ENCODE measurements at regions not wholly inside any gene's neighbourhood (a gene's known extent, or its start where the extent isn't known, plus 50 kb on each side); places are given as distances from the start of the nearest gene placed in this dataset.

DNA sequence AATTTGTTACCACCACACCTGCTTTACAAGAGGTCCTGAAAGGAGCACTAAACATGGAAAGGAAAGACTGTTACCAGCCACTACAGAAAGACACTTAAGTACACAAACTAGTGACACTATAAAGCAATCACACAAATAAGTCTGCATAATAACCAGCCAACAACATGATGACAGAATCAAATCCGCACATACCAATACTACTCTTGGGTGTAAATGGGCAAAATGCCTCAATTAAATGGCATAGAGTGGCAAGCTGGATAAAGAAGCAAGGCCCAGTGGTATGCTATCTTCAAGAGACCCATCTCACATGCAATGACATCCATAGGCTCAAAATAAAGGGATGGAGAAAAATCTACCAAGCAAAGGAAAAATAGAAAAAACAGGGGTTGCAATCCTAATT, 106.8 kb upstream of the PRR23C start:
- TF ChIP-seq GATA3 (IDR thresholded peaks at IDR 0.05; ENCODE audit: low read depth, low read length) (no peak), GATA2 (IDR thresholded peaks at IDR 0.05; ENCODE audit: low read depth, low read length) (no peak)

DNA sequence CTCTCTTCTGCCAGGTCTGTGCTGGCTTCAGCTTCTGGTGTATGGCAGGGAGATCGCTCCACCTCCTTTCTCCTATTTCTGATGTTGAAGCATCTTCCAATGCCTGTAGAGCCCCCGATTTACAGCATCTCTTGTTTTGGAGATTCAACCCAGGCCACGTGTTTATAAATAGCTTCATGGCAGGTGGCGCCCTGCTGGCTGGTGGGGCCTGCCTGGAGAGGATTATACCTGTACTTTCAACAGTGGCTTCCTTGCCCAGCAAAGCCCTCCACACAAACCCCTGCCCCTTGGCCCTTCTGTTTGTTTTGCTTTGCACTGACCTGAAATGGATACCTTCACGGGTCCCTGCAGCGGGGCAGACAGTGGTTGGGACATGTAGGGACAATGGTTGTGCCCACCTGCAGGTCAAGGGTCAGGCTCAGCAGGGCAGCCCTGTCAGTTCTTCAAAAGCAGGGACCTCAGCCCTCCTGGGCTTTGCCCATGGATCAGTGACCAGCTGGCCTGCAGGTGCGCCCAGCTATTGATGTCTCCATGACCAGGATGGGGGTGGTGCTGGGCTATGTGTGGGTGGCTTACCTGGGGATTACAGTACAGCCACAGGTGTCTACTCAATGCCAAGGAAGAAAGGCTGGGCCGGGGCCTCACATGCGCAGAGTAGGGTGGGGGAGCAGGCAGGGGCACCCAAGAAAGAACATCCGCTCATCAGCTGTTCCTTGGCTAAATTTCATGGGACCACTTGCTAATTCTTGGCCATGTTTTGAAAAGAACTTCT, 112.7 kb upstream of the PRR23C start:
- no peak for TF ChIP-seq GATA2 (IDR thresholded peaks at IDR 0.05; ENCODE audit: low read depth, low read length)
- TF ChIP-seq GATA3 (IDR thresholded peaks at IDR 0.05; ENCODE audit: low read depth, low read length): no peak

DNA sequence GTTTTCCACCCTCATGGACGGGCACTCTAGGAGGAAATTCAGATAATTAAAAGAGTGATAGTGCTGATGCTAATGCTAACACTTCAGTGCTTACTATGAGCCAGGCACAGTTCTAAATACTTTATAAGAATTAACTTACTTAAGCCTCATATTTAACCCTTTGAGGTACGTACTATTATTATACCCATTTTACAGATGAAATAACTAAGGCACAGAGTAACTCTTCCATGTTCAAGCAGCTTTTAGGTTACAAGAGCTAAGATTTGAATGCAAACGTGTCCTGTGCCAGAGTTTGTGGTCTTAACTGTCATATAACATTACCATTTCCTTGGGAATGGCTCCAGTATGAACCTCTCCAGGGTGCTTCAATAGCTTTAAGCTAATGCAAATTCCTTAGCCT, 114.7 kb upstream of the PRR23C start:
- TF ChIP-seq GATA3 (IDR thresholded peaks at IDR 0.05; ENCODE audit: low read depth, low read length) (no peak), GATA2 (IDR thresholded peaks at IDR 0.05; ENCODE audit: low read depth, low read length) (no peak)

- no peak for TF ChIP-seq GATA2 (IDR thresholded peaks at IDR 0.05; ENCODE audit: low read depth, low read length)
- no peak for TF ChIP-seq GATA3 (IDR thresholded peaks at IDR 0.05; ENCODE audit: low read depth, low read length)
These were observed 128.8 kb upstream of the PRR23C start for GRCh38 chr3:139173372-139174108.

GRCh38 chr3:139180489-139180888, 135.8 kb upstream of the PRR23C start:
- TF ChIP-seq GATA3 (IDR thresholded peaks at IDR 0.05; ENCODE audit: low read depth, low read length): no peak
- no peak for TF ChIP-seq GATA2 (IDR thresholded peaks at IDR 0.05; ENCODE audit: low read depth, low read length)

- TF ChIP-seq GATA2 (IDR thresholded peaks at IDR 0.05; ENCODE audit: low read depth, low read length): no peak
These were observed 137.5 kb upstream of the PRR23C start for GRCh38 chr3:139182143-139182542.

DNA sequence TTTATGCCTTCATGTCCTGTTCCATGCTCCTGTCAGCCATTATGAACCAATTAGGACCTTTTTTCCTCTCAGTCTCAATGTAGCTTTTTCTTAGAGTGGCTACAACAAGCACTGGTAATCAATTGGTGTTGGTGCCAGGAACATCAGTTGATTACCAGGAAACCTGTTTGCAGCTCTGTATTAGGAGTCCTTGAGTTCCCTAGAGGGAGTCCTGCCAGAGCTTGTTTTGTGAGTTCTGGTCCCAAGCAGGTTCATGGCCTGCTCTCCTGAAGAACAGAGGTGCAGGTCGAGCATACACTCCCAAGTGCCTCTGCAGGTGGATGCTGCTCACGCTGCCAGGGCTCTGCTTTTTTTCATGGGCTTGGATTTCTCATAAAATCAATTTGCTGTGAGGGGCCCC, 137.9 kb upstream of the PRR23C start:
- TF ChIP-seq GATA3 (IDR thresholded peaks at IDR 0.05; ENCODE audit: low read depth, low read length) (no peak), GATA2 (IDR thresholded peaks at IDR 0.05; ENCODE audit: low read depth, low read length) (no peak)

DNA sequence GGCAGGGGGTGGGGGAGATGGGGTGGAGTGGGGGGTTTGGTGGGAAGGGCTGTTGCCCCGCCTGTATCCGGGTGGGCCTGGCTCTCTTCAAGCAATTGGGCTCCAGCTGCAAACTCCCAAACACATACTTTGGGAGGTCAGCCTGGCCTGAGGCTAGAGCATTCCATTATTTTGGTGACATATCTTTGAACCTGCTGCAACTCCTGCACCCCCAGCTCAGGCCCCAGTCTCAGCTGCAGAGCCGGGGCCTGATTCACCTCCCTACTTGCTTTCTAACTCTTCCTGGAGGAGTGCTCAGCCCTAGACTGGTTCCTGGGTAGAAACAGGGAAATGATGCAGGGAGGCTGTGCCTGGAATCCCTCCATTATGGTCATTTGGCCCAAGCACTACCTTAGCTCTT, 140.8 kb upstream of the PRR23C start:
- TF ChIP-seq GATA3 (IDR thresholded peaks at IDR 0.05; ENCODE audit: low read depth, low read length) (no peak), GATA2 (IDR thresholded peaks at IDR 0.05; ENCODE audit: low read depth, low read length) (no peak)

GRCh38 chr3:139187154-139187553, 142.5 kb upstream of the PRR23C start:
- no peak for TF ChIP-seq GATA3 (IDR thresholded peaks at IDR 0.05; ENCODE audit: low read depth, low read length)
- TF ChIP-seq GATA2 (IDR thresholded peaks at IDR 0.05; ENCODE audit: low read depth, low read length): no peak

DNA sequence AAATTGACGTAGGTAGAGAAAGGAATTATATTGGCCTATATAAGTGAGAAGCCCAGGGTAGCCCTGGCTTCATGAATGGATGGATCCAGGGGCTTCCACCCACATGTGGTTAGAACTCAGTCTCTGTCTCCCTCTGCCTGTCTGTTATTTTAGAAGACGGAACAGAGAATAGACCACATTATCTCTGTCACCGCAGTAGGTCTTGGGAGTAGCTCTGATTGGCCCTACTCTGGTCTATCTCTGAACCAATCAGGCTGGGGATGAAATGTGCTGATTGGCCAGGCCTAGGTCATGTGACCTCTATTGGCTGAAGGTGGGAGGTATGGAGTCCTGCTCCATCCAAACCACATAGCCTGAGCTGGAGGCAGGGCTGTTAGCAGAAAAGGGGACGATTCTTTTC, 143.0 kb upstream of the PRR23C start:
- TF ChIP-seq GATA3 (IDR thresholded peaks at IDR 0.05; ENCODE audit: low read depth, low read length) (no peak), GATA2 (IDR thresholded peaks at IDR 0.05; ENCODE audit: low read depth, low read length) (no peak)

GRCh38 chr3:139189943-139190342, 145.3 kb upstream of the PRR23C start:
- TF ChIP-seq GATA2 (IDR thresholded peaks at IDR 0.05; ENCODE audit: low read depth, low read length) (no peak), GATA3 (IDR thresholded peaks at IDR 0.05; ENCODE audit: low read depth, low read length) (no peak)

GRCh38 chr3:139197251-139197650, 146.6 kb upstream of the MRPS22 start:
- TF ChIP-seq GATA3 (IDR thresholded peaks at IDR 0.05; ENCODE audit: low read depth, low read length) (no peak), GATA2 (IDR thresholded peaks at IDR 0.05; ENCODE audit: low read depth, low read length) (no peak)

DNA sequence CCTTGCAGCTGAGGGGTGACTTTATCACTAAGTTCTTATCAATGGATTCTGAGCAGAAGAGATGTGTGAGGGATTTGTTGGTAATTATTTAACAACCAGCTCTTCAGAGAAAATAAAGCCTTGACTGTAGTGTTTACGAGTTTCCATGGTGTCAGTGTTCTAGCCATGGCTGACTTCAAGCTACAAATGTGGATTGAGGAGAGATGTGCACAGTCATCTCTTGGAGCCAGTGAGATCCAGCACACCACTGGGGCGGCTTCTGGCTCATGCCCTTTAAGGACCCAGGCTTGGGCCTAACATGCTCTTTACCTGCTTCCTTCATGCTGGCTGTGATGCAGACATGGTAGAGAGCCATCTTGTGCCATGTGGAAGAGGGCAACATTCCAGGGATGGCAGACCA, 145.6 kb upstream of the MRPS22 start:
- TF ChIP-seq GATA3 (IDR thresholded peaks at IDR 0.05; ENCODE audit: low read depth, low read length) (no peak), GATA2 (IDR thresholded peaks at IDR 0.05; ENCODE audit: low read depth, low read length) (no peak)

DNA sequence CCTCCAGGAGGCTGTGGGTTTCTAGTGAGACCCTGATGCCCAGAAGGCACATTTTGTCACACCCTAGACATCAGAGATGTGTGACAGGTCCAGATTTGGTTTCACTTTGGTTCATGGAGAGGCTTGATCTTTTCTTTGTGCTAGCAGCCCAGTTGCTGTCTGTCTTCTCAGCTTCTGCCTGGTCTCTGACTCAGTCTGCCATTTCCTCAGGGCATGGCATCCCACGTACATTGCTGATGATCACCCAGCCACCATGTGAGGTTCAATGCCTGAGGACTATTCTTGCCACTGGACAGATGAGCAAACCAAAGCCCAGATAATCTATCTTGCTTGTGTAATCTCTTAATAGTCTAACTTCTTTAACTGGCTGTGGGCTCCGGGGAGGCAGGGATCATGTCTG, 144.9 kb upstream of the MRPS22 start:
- TF ChIP-seq GATA3 (IDR thresholded peaks at IDR 0.05; ENCODE audit: low read depth, low read length) (no peak), GATA2 (IDR thresholded peaks at IDR 0.05; ENCODE audit: low read depth, low read length) (no peak)

DNA sequence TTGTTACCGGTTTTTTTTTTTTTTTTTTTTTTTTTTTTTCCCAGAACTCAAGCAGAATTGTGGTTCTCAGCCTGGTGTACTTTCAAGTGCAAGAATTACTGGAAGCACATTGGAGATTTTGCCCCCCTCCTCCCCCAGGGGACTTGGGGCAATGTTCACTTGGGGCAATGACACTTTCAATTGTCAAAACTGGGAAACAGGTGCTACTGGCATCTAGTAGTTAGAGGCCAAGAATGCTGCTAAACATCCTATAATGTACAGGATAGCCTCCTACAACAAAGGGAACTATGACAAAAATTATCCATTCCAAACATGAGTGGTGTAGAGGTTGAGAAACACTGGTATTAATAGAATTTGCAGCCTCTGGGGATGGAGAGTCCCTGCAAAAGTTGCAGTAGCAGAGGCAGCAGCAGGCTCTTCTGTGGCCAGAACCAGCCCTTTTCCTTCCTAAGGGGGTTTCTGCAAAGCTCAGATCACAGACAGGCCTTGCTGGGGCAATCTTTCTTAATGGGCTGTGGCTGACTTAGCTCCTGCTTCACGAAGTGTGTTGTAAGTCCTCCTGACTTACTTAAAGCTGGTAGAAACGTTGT, 144.3 kb upstream of the MRPS22 start:
- TF ChIP-seq GATA2 (IDR thresholded peaks at IDR 0.05; ENCODE audit: low read depth, low read length): no peak
- TF ChIP-seq GATA3 (IDR thresholded peaks at IDR 0.05; ENCODE audit: low read depth, low read length): no peak

Data from SH-SY5Y (cell line).